ENCODE measurements at regions not wholly inside any gene's neighbourhood (a gene's known extent, or its start where the extent isn't known, plus 50 kb on each side); places are given as distances from the start of the nearest gene placed in this dataset.

DNA sequence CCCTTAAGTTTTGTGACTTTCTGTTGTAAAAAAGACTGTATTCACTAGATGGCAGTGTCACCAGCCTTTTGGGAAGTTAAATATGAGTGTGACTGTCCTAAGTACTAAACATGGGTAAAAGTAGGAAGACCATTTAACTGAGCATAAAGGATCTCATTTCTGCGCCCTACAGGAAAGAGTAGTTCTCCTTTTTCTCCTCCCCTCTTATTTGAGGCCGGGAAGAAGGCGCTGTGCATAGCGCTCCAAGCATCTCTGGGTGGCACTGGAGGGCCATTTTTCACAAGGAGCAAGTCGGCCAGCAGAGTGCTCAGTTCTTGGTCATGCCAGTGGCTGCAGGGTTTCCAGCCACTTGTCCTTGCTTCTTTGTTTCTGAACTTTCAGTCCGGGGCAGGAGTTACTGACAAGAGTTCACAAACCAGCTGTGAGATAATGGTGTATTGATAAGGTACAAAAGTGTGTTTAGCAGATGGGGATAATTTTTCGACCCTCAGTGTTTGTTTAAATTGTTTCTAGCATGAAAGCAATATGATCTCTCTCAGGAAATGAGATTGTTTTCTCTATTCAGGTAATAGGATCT is 227.6 kb upstream of the DMRT1 start (continued):
- TF ChIP-seq POLR2A (IDR thresholded peaks at IDR 0.05; ENCODE audit: low read depth, low read length): peak; percentile 48

DNA sequence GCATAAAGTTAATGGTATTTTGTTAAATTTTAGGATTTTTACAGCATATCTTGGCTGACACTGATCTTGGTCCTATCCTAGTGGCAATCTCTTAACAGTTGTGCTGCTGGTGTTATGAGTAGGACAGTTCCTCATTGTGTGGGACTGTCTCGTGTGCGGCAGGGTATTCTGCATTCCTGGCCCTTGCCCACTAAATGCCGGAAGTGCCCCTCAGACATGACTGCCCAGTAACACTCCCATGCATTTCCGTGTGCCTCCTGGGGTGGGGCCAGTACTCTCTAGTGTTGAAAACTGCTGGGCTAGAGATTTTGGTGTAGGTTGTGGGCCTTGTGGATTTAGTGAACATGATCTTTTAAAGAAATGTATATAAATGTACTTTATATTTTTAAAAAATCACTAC is 227.1 kb upstream of the DMRT1 start:
- Histone ChIP-seq H3K9me1 (ENCODE audit: insufficient read depth, low read length) (peaks cover 2% of the 10 kb centered on the region; the same call in 1 of the 2 replicates), H2BK20ac (ENCODE audit: low read depth, low read length) (peak overlapping the region; percentile 85), H3K9me3 (ENCODE audit: control insufficient read depth, insufficient read depth, low read length) (no peaks in the 10 kb centered on the region), H4K8ac (ENCODE audit: low read depth in 2 of 2, low read length in 2 of 2) (peak overlapping the region in 1 of 2 experiments; percentile 74; a peak in 2 of 4 replicates), H3K27me3 (ENCODE audit: control insufficient read depth, insufficient read depth, low read length) (no peaks in the 10 kb centered on the region), H2BK5ac (ENCODE audit: low read depth, low read length, poor library complexity, severe bottlenecking) (peak overlapping the region; percentile 35), H3K18ac (ENCODE audit: low read depth, low read length) (peak overlapping the region; percentile 70), H4K20me1 (ENCODE audit: insufficient read depth, low read length) (no peaks in the 10 kb centered on the region), H2BK120ac (ENCODE audit: low read depth, low read length) (peak overlapping the region; percentile 76), H3K4ac (ENCODE audit: low read depth, low read length) (peak overlapping the region; percentile 75), H4K91ac (ENCODE audit: insufficient read depth, low read depth, low read length) (peak overlapping the region; percentile 67), H3K27ac (ENCODE audit: insufficient read depth, low read length) (peak overlapping the region; percentile 48; the same call in 1 of the 2 replicates), H2AFZ (replicated peaks; ENCODE audit: low read length, poor library complexity) (peak overlapping the region; percentile 85), H2AK9ac (replicated peaks; ENCODE audit: low read depth, low read length, poor library complexity) (no peak overlapping the region), H3K79me1 (ENCODE audit: low read depth in 1 of 2, low read length in 2 of 2) (no peaks in the 10 kb centered on the region), H2AK5ac (ENCODE audit: low read depth, low read length) (peak overlapping the region; percentile 88), H4K5ac (ENCODE audit: low read depth, low read length) (peak overlapping the region; percentile 78), H3K23ac (ENCODE audit: low read depth, low read length) (peak overlapping the region; percentile 44; the same call in 1 of the 2 replicates), H3K4me3 (ENCODE audit: insufficient read depth, low read depth, low read length) (no peak overlapping the region), H3K4me1 (ENCODE audit: control insufficient read depth, insufficient read depth, low read length) (peaks cover 3% of the 10 kb centered on the region), H3K14ac (replicated peaks; ENCODE audit: low read depth, low read length) (peak overlapping the region; percentile 64), H3K36me3 (ENCODE audit: control insufficient read depth, insufficient read depth, low read length) (no peaks in the 10 kb centered on the region), H3K56ac (ENCODE audit: extremely low read depth, insufficient read depth, low read length) (no peak overlapping the region), H3K4me2 (ENCODE audit: low read depth, low read length) (no peak overlapping the region), H3K9ac (ENCODE audit: low read depth, low read length) (no peak overlapping the region), H2BK15ac (ENCODE audit: low read depth, low read length) (peak overlapping the region; percentile 66; the same call in 1 of the 3 replicates)
- CTCF ChIA-PET: interaction anchor here (0.6 to 1.3 kb wide), 6 partner anchors 147 to 281 kb away, joined by 3 to 8 read pairs (median 3); no protein-coding TSS in a partner anchor
- DNase-seq (no peak), ATAC-seq (ENCODE audit: low read depth) (peak; percentile 5; the same call in 1 of the 2 replicates)
- in situ Hi-C loops (cut with MboI; ENCODE audit: low sequenced_read_pairs): loop anchor here (5.0 to 10.0 kb wide), 2 partner anchors 193 to 390 kb away; no protein-coding TSS in a partner anchor
- BruUV-seq (replicated peaks): no TSS peak
- intact Hi-C loops (cut with micrococcal nuclease): loop anchor here (1.0 to 10.0 kb wide), 4 partner anchors 92 to 280 kb away; no protein-coding TSS in a partner anchor
- POLR2A ChIA-PET (ENCODE audit: unreplicated experiment): no interaction called here
- dilution Hi-C loops (cut with HindIII; ENCODE audit: low sequenced_read_pairs, unreplicated experiment): no loop called here
- no CpG with 5 or more reads among the region's 4 CpGs for WGBS, 2 experiments (ENCODE audit: extremely low coverage in 2 of 2, insufficient read length in 1 of 2)
- TF ChIP-seq, protein P1, sequence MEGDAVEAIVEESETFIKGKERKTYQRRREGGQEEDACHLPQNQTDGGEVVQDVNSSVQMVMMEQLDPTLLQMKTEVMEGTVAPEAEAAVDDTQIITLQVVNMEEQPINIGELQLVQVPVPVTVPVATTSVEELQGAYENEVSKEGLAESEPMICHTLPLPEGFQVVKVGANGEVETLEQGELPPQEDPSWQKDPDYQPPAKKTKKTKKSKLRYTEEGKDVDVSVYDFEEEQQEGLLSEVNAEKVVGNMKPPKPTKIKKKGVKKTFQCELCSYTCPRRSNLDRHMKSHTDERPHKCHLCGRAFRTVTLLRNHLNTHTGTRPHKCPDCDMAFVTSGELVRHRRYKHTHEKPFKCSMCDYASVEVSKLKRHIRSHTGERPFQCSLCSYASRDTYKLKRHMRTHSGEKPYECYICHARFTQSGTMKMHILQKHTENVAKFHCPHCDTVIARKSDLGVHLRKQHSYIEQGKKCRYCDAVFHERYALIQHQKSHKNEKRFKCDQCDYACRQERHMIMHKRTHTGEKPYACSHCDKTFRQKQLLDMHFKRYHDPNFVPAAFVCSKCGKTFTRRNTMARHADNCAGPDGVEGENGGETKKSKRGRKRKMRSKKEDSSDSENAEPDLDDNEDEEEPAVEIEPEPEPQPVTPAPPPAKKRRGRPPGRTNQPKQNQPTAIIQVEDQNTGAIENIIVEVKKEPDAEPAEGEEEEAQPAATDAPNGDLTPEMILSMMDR (conservative IDR thresholded peaks at IDR 0.05; ENCODE audit: low read depth, low read length): no peak
- TF ChIP-seq BHLHE40 (IDR thresholded peaks at IDR 0.05; ENCODE audit: low read depth, low read length): no peak
- no peak for TF ChIP-seq FOS (IDR thresholded peaks at IDR 0.05; ENCODE audit: low read depth, low read length)
- TF ChIP-seq, protein P2, sequence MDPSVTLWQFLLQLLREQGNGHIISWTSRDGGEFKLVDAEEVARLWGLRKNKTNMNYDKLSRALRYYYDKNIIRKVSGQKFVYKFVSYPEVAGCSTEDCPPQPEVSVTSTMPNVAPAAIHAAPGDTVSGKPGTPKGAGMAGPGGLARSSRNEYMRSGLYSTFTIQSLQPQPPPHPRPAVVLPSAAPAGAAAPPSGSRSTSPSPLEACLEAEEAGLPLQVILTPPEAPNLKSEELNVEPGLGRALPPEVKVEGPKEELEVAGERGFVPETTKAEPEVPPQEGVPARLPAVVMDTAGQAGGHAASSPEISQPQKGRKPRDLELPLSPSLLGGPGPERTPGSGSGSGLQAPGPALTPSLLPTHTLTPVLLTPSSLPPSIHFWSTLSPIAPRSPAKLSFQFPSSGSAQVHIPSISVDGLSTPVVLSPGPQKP (IDR thresholded peaks at IDR 0.05; ENCODE audit: borderline replicate concordance, low read depth, low read length): no peak
- no peak for TF ChIP-seq RCOR1 (IDR thresholded peaks at IDR 0.05; ENCODE audit: insufficient replicate concordance, low read length)
- no peak for TF ChIP-seq CHD1 (IDR thresholded peaks at IDR 0.05; ENCODE audit: low read depth, low read length)
- no peak for TF ChIP-seq RAD21 (IDR thresholded peaks at IDR 0.05; ENCODE audit: low read length)
- TF ChIP-seq, protein P3, sequence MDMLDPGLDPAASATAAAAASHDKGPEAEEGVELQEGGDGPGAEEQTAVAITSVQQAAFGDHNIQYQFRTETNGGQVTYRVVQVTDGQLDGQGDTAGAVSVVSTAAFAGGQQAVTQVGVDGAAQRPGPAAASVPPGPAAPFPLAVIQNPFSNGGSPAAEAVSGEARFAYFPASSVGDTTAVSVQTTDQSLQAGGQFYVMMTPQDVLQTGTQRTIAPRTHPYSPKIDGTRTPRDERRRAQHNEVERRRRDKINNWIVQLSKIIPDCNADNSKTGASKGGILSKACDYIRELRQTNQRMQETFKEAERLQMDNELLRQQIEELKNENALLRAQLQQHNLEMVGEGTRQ (IDR thresholded peaks at IDR 0.05; ENCODE audit: low read depth, low read length): no peak
- no peak for TF ChIP-seq CEBPB (IDR thresholded peaks at IDR 0.05; ENCODE audit: low read depth, low read length)
- TF ChIP-seq MAFK (IDR thresholded peaks at IDR 0.05; ENCODE audit: low read depth, low read length): no peak
- TF ChIP-seq MXI1 (IDR thresholded peaks at IDR 0.05; ENCODE audit: borderline replicate concordance, low read depth, low read length): no peak
- no peak for TF ChIP-seq POLR2A (IDR thresholded peaks at IDR 0.05; ENCODE audit: low read depth, low read length)
- no peak for TF ChIP-seq MAZ (IDR thresholded peaks at IDR 0.05; ENCODE audit: borderline replicate concordance, low read depth, low read length)

Measured in IMR-90 (cell line).